Kidney (tissue), 13 donors: ENCODE measurements at regions not wholly inside any gene's neighbourhood (a gene's known extent, or its start where the extent isn't known, plus 50 kb on each side); places are given as distances from the start of the nearest gene placed in this dataset.

Source experiments
- DNase-seq, 5 donors: peaks; one replicate each; pipeline ENCODE4 v3.0.0-alpha.2; 2013 to 2020
- FAIRE-seq: peaks from 2 replicates; lab custom pipeline; 2012; peaks lifted over from hg19 to GRCh38; lab: Jason Lieb, UNC
- H3K27ac ChIP-seq, 2 donors: one replicate each; pipeline ENCODE4 v1.7.0; 2013; ENCODE audit warnings: low read depth in 2 of 2, low read length in 2 of 2, inconsistent platforms in 1 of 2
- H3K27me3 ChIP-seq: one replicate; pipeline ENCODE4 v1.7.1; 2013; ENCODE audit warnings: low read length, inconsistent platforms; ENCODE audit not compliant: control insufficient read depth, insufficient read depth
- H3K36me3 ChIP-seq, 3 donors: one replicate each; pipeline versions ENCODE4 v1.7.0 to v1.7.1; 2013; ENCODE audit warnings: low read length in 3 of 3, control low read depth in 1 of 3, inconsistent platforms in 1 of 3; ENCODE audit not compliant: insufficient read depth in 3 of 3, control insufficient read depth in 2 of 3
- H3K4me1 ChIP-seq, 3 donors: one replicate each; pipeline versions ENCODE4 v1.7.0 to v1.7.1; 2013; ENCODE audit warnings: low read length in 3 of 3, inconsistent platforms in 1 of 3, low read depth in 1 of 3; ENCODE audit not compliant: control insufficient read depth in 2 of 3, insufficient read depth in 2 of 3
- H3K4me3 ChIP-seq, 3 donors: one replicate each; pipeline versions ENCODE4 v1.7.0 to v1.8.1; 2013; ENCODE audit warnings: low read length in 3 of 3, control low read depth in 1 of 3, inconsistent platforms in 1 of 3
- H3K9ac ChIP-seq, 3 donors: one replicate each; pipeline versions ENCODE4 v1.7.0 to v1.7.1; 2013; ENCODE audit warnings: low read length in 3 of 3, control low read depth in 1 of 3, inconsistent platforms in 1 of 3
- H3K9me3 ChIP-seq, 3 donors: one replicate each; pipeline versions ENCODE4 v1.7.0 to v1.7.1; 2013; ENCODE audit warnings: low read length in 3 of 3, control low read depth in 1 of 3, inconsistent platforms in 1 of 3; ENCODE audit not compliant: control insufficient read depth in 2 of 3, insufficient read depth in 1 of 3
- CTCF ChIP-seq: IDR thresholded peaks from 3 replicates; pipeline ENCODE4 v1.5.1; 2012; ENCODE audit warnings: mild to moderate bottlenecking, moderate library complexity, borderline replicate concordance; ENCODE audit not compliant: insufficient read depth; ENCODE audit errors: extremely low read depth
- intact Hi-C: fragments of 100-400 bp; cut with DNase I; formaldehyde crosslinking; loops from one replicate; pipeline ENCODE4 v1.11.1; 2022
- donor health status: control.
- donor health status: control.
- donor health status: control.
- donor health status: control.
- donor health status: control.
- donor health status: DM: yes; HTN: yes; CAD: no.
- donor health status: Normal renal cell carcinoma (clear cell type).

GRCh38 chr6:22072949-22073348 lies 223.9 kb downstream of the PRL start:
- intact Hi-C loops, result no loop called here
- no peak for DNase-seq
- peaks cover 4 to 11% (median 5%) of the 10 kb centered on the region in 3 donors for H3K4me1 ChIP-seq
- no peaks in the 10 kb centered on the region for H3K9me3 ChIP-seq
- H3K36me3 ChIP-seq, result no peaks in the 10 kb centered on the region
- no peaks in the 10 kb centered on the region for H3K27me3 ChIP-seq
- H3K27ac ChIP-seq, result no peak overlapping the region
- H3K9ac ChIP-seq, result no peak overlapping the region
- FAIRE-seq, result no peak
- H3K4me3 ChIP-seq, result no peak overlapping the region
- TF ChIP-seq CTCF, result no peak

GRCh38 chr6:22073516-22074198 lies 223.2 kb downstream of the PRL start:
- H3K27ac ChIP-seq, result no peak overlapping the region
- no peaks in the 10 kb centered on the region for H3K9me3 ChIP-seq
- no peaks in the 10 kb centered on the region for H3K27me3 ChIP-seq
- peaks cover 4 to 11% (median 5%) of the 10 kb centered on the region in 3 donors for H3K4me1 ChIP-seq
- DNase-seq (peak in 1 of 5 donors; percentile 58), FAIRE-seq (no peak)
- no peaks in the 10 kb centered on the region for H3K36me3 ChIP-seq
- no peak for TF ChIP-seq CTCF
- intact Hi-C loops, result no loop called here
- H3K4me3 ChIP-seq, result no peak overlapping the region
- no peak overlapping the region for H3K9ac ChIP-seq

GRCh38 chr6:22078288-22078687 lies 218.5 kb downstream of the PRL start:
- Histone ChIP-seq H3K27ac (no peak overlapping the region), H3K4me3 (no peak overlapping the region), H3K27me3 (no peaks in the 10 kb centered on the region), H3K9ac (no peak overlapping the region), H3K36me3 (no peaks in the 10 kb centered on the region), H3K9me3 (no peaks in the 10 kb centered on the region), H3K4me1 (peaks cover 0 to 5% (median 0%) of the 10 kb centered on the region in 3 donors)
- FAIRE-seq, result no peak
- no peak for TF ChIP-seq CTCF
- DNase-seq, result no peak
- intact Hi-C loops, result no loop called here
